Anterior cingulate cortex (tissue), 58 donors: ENCODE measurements at regions not wholly inside any gene's neighbourhood (a gene's known extent, or its start where the extent isn't known, plus 50 kb on each side); places are given as distances from the start of the nearest gene placed in this dataset.
"Not testable (repeated sequence)": the region's sequence is repeated elsewhere in the genome, so short reads cannot be mapped to it uniquely, and the experiment has no call there.

Source experiments
- DNase-seq, 58 donors: peaks; one replicate each; lab custom pipeline; 2025; lab: John Stamatoyannopoulos, UW

- DNase-seq, result no peak
Observed at GRCh38 chrX:35562395-35562794, 235.7 kb upstream of the MAGEB16 start.

GRCh38 chrX:35590210-35590609, 207.9 kb upstream of the MAGEB16 start:
- DNase-seq, result no peak

GRCh38 chrX:35611562-35611961, 186.6 kb upstream of the MAGEB16 start:
- not testable (repeated sequence) for DNase-seq

- no peak for DNase-seq
Observed at GRCh38 chrX:35617836-35618235, 180.3 kb upstream of the MAGEB16 start.

- no peak for DNase-seq
Observed at GRCh38 chrX:35622040-35622439, 176.1 kb upstream of the MAGEB16 start.

GRCh38 chrX:35622601-35623000, 175.5 kb upstream of the MAGEB16 start:
- DNase-seq, result no peak

GRCh38 chrX:35625714-35626113, 172.4 kb upstream of the MAGEB16 start:
- no peak for DNase-seq

- DNase-seq, result no peak
Observed at GRCh38 chrX:35626124-35626523, 172.0 kb upstream of the MAGEB16 start.

GRCh38 chrX:35635971-35636370, 162.2 kb upstream of the MAGEB16 start:
- DNase-seq, result not testable (repeated sequence)

- no peak for DNase-seq
Observed at GRCh38 chrX:35664833-35665232, 133.3 kb upstream of the MAGEB16 start.

- no peak for DNase-seq
Observed at GRCh38 chrX:35665311-35665710, 132.8 kb upstream of the MAGEB16 start.

GRCh38 chrX:35670889-35671288, 127.3 kb upstream of the MAGEB16 start:
- DNase-seq, result no peak

- DNase-seq, result no peak
Observed at GRCh38 chrX:35675151-35675550, 123.0 kb upstream of the MAGEB16 start.

- no peak for DNase-seq
Observed at GRCh38 chrX:35680940-35681346, 117.2 kb upstream of the MAGEB16 start.

- no peak for DNase-seq
Observed at GRCh38 chrX:35682476-35682875, 115.7 kb upstream of the MAGEB16 start.

- DNase-seq, result no peak
Observed at GRCh38 chrX:35696760-35697234, 101.3 kb upstream of the MAGEB16 start.

- no peak for DNase-seq
Observed at GRCh38 chrX:35699642-35700041, 98.5 kb upstream of the MAGEB16 start.

GRCh38 chrX:35700121-35700520, 98.0 kb upstream of the MAGEB16 start:
- no peak for DNase-seq

GRCh38 chrX:35711281-35711680, 86.9 kb upstream of the MAGEB16 start:
- no peak for DNase-seq

- DNase-seq, result no peak
Observed at GRCh38 chrX:35722128-35722527, 76.0 kb upstream of the MAGEB16 start.

- no peak for DNase-seq
Observed at GRCh38 chrX:35726176-35726575, 72.0 kb upstream of the MAGEB16 start.

- DNase-seq, result no peak
Observed at GRCh38 chrX:35728481-35728880, 69.7 kb upstream of the MAGEB16 start.

GRCh38 chrX:35733879-35734278, 64.3 kb upstream of the MAGEB16 start:
- no peak for DNase-seq
